Nucleus accumbens (tissue), 56 donors: ENCODE measurements at regions not wholly inside any gene's neighbourhood (a gene's known extent, or its start where the extent isn't known, plus 50 kb on each side); places are given as distances from the start of the nearest gene placed in this dataset.
"Not testable (repeated sequence)": the region's sequence is repeated elsewhere in the genome, so short reads cannot be mapped to it uniquely, and the experiment has no call there.

Experiments
- DNase-seq, 56 donors: peaks; one replicate each; lab custom pipeline; 2025; lab: John Stamatoyannopoulos, UW

GRCh38 chr2:144619760-144620159, 99.8 kb upstream of the ZEB2 start:
- DNase-seq, result no peak

- not testable (repeated sequence) for DNase-seq
Measured at GRCh38 chr2:144617171-144617570, 97.3 kb upstream of the ZEB2 start.

- no peak for DNase-seq
Measured at GRCh38 chr2:144615866-144616565, 96.1 kb upstream of the ZEB2 start.

GRCh38 chr2:144607891-144608521, 88.1 kb upstream of the ZEB2 start:
- peak in 3 of 56 donors; percentile 2 to 12 (median 7) for DNase-seq

DNA sequence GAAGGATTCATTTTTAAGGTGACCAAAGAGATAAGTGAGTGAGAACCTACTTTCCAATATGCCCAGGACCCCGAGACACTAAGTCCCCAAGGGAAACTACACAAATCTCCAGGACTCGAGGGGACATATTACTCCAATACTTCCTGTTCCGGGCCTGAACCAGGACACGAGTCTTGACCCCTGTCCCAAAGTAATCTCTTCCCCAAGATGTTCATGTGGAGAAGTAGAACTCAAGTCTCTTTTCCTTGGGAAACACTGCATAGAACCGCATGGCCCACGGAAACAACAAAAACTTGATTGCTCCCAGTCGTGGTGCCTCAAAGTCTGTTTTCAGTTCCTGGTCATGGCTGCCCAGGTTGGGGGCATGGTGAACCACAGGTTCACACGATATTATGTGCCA, 87.2 kb upstream of the ZEB2 start:
- no peak for DNase-seq

DNA sequence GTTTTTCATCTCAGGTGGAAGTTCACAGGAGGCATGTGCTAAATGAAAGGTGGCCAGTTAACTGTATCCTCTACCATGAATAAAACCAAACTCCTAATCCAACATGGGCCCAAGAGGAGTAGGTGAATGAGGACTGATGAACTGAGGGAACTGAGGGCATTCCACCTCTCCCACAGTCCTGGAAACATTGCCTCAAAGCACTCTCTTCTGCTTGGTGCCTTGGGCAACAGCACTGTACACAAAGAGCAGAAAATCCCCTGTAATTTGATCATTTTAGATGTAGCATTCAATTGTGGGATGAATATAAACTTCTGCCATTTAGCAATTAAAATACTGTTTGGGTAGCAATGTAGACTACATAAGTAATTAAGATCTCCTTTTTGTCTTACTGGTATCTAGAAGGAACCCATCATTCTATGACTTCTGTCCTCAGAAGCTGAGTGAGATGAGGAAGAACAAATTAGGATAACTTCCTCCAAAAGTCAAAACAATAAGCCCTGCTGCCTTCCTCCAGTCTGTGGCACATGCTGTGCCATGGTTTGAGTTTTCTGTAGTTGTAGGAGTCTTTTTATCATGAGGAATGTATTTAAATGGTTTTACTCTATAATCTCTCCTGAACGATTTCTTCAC, 86.7 kb upstream of the ZEB2 start:
- DNase-seq, result no peak

- no peak for DNase-seq
Measured at GRCh38 chr2:144605231-144605840, 85.4 kb upstream of the ZEB2 start.

DNA sequence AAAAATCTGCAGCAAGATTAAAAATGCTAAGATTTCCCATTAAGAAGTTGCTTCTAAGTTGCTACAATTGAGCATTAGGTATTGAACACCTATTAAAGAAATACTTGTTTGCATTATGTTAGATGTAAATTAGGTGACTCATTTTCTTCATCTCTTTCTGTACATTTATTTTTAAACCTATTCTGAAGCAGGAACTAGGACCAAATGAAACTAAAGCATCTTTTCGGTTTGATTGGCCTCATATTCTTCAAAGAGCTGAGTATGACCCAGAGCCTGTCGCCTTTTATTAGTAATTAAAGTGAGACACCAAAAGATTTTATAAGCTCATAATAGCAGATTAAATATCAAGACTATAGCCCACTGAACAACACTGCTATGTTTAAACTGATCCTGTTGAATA, 83.4 kb upstream of the ZEB2 start:
- DNase-seq, result no peak

DNA sequence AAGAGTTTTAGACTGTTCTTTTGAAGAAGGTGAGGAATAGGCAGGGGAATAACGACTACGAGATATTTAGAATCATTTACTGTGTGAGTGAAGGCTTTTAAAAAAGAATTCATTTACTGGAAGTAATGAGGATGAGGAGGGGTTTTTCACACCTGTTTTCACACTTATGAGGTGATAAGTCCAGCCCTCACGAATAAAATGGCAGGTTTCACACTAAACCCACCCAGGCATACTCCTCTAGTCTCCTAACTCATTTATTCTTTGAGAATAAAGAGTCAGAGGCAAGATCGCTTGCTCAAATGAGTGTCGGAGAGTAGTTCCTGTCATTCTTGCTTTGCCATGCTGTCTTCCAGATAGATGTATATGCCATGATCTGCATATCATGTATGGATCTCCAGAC, 79.0 kb upstream of the ZEB2 start:
- no peak for DNase-seq

- no peak for DNase-seq
Measured at GRCh38 chr2:144597894-144598593, 78.1 kb upstream of the ZEB2 start.

GRCh38 chr2:144597388-144597787, 77.5 kb upstream of the ZEB2 start:
- DNase-seq, result no peak

GRCh38 chr2:144596073-144596871, 76.4 kb upstream of the ZEB2 start:
- no peak for DNase-seq

DNA sequence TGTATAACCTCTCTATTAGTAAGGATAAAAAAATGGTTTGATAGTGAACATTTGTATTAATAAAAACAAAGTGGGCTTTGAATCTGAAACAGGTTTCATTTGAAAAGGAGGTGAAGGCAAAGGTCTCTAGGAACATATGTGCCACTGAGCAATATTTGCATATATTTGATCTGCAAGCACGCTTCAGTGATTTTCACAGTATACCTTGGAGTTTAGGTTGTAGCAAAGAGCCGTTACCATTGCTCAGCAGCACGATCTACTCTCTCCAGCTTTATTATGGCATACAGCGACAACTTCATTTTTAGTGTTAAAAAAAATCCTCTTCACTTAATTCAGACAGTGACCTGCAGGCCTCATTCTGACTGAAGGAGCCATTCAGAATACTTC, 75.8 kb upstream of the ZEB2 start:
- DNase-seq, result no peak

DNA sequence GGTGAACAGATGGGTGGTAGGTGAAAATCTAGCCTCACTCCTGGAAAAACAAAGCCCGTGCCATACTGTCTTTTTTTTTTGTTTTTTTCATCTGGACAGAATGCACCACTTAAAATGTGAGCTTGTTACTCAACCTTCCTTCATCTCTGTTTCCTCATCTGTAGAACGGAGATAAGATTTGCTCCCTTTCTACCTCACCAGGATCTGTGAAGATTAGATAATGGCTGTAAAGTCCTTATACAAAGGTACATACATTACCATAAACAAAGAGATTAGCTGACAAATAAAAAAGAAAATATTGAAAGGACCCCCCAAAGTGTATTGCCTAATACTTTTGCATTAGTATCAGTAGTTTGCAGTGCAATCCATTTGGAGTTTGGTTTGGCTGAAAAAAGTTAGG, 75.4 kb upstream of the ZEB2 start:
- no peak for DNase-seq

DNA sequence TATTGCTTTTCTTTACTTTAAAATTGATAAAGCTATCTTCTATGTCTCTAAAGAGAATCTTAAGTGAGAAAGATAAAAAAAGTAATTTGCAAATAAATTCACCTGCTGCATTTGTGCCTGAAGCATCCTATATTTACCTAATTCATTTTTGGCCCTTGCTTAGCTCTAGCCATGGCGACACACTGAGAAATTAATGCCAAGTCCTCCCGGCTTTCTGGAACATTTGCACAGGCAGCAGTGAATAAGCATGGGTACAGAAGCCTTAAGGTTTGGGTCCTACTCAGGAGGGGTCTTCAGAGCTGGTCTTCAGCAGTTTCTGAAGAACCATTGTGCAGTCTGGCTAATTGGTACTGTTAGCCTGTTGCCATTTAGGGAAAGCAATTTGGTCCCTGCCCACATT, 73.9 kb upstream of the ZEB2 start:
- DNase-seq, result peak in 1 of 56 donors; percentile 12

DNA sequence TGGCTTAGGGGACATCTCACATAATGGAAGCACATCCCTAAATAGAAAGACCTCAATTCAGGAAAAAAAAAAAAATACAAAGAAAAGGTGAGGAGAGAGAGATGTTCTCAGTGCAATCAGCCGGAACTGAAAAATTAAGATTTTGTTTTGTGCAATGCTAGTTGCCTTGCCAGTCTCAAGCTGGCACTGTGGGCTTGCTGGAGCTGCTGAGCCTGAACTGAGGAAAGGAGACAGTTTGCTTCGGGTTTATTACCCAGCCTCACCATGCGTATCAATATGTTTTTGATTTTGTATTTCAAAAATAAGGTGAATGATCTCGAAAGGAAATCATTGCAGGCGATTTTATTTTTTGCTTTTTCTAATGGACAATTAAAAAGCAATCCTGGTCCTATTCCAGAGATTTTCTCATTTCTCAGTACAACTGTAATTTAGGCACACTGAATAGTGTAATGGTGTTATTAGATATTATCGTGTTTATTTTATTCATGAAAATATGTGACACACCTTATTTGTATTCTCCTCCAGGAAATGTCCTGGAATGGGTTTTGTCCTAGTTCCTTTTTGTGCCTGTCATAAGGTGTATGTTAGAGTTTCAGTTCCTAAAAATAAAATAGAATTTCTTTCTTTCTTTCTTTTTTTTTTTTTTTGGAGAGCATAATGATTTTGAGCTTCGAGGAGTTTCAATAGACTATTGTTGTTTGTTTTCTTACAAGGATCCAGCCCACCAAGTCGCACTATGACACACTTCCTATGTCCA, 72.8 kb upstream of the ZEB2 start:
- DNase-seq, result peak in 2 of 56 donors; percentile 8 to 17

- DNase-seq, result no peak
Measured at GRCh38 chr2:144587306-144587705, 67.4 kb upstream of the ZEB2 start.

DNA sequence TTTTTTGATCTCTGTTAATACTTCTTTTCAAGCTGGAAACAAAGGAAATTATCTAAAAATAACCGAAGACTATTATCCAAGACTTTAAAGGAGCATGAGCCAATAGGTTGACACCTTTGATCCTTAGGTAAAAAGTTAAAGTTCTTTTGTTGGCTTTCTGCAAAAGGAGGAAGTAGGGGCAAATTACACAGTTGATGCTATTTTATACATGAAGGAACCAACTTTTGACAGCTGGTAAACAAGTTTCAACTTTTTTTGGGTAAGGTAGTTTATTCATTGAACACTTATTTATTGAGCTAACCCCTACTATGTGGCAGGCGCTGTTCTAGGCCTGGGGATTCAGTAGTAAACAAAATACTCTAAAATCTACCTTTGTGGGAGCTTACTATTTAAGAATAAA, 66.6 kb upstream of the ZEB2 start:
- no peak for DNase-seq

DNA sequence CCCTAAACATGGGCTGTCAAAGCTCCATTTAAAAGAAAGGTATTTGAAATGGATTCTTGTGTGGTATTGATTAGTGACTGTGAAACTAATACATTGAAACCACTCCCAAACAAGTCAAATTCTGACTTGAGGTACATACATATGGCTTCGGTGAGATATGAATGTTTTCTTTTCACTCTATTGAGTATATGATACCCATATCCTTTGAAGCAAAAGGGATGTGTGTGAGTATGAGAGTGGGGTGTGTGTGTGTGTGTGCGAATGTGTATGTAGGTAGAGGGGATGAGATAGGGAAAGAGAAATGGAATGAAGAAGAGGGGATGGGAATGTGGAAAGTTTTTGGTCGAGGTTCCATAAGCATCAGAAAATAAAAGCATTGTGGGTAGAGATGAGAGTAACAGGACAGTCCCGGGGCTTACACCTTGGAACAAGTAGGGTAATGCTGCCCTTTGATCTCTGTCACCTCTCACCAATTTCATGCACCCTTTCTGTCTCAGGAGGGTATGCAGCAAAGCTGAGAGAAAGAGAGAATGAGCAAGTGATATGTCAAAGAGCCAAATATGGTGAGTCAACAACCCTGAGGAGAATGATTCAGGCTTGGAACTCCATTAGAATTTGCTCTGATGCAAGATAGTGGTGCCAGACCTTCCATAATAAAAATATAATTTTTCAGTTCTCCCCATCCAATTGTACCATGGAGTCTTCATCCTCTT, 64.0 kb upstream of the ZEB2 start:
- DNase-seq, result no peak
